NAMALWA (cell line): ENCODE measurements at regions not wholly inside any gene's neighbourhood (a gene's known extent, or its start where the extent isn't known, plus 50 kb on each side); places are given as distances from the start of the nearest gene placed in this dataset.
A peak's percentile ranks its signal among the peaks of the same experiment; 100 is the strongest.
"Not testable (repeated sequence)": the region's sequence is repeated elsewhere in the genome, so short reads cannot be mapped to it uniquely, and the experiment has no call there.

Source experiments
- DNase-seq: peaks from one replicate; pipeline ENCODE4 v3.0.0-alpha.2; 2015; ENCODE audit warnings: low spot score

- no peak for DNase-seq
These were observed 134.2 kb downstream of the USP22 start for GRCh38 chr17:20908313-20909267.

- DNase-seq: no peak
These were observed 128.2 kb downstream of the USP22 start for GRCh38 chr17:20914658-20915057.

- no peak for DNase-seq
These were observed 126.4 kb downstream of the USP22 start for GRCh38 chr17:20916383-20916782.

GRCh38 chr17:20917610-20918306 lies 125.1 kb downstream of the USP22 start:
- DNase-seq: not testable (repeated sequence)

GRCh38 chr17:20920095-20920814 lies 122.6 kb downstream of the USP22 start:
- DNase-seq: no peak

- no peak for DNase-seq
These were observed 122.0 kb downstream of the USP22 start for GRCh38 chr17:20920815-20921199.

- DNase-seq: no peak
These were observed 120.6 kb downstream of the USP22 start for GRCh38 chr17:20922128-20922670.

- DNase-seq: no peak
These were observed 118.5 kb downstream of the USP22 start for GRCh38 chr17:20924306-20924705.

GRCh38 chr17:20925091-20925490 lies 117.7 kb downstream of the USP22 start:
- no peak for DNase-seq

- DNase-seq: peak; percentile 2
These were observed 116.9 kb downstream of the USP22 start for GRCh38 chr17:20925954-20926353.

- DNase-seq: no peak
These were observed 116.3 kb downstream of the USP22 start for GRCh38 chr17:20926532-20926931.

- DNase-seq: no peak
These were observed 115.4 kb downstream of the USP22 start for GRCh38 chr17:20927308-20927977.

GRCh38 chr17:20929334-20929733 lies 113.5 kb downstream of the USP22 start:
- DNase-seq: no peak

- DNase-seq: no peak
These were observed 112.6 kb downstream of the USP22 start for GRCh38 chr17:20930081-20930760.

- not testable (repeated sequence) for DNase-seq
These were observed 109.8 kb downstream of the USP22 start for GRCh38 chr17:20933040-20933439.

- DNase-seq: no peak
These were observed 108.5 kb downstream of the USP22 start for GRCh38 chr17:20934288-20934687.

- DNase-seq: no peak
These were observed 107.1 kb downstream of the USP22 start for GRCh38 chr17:20935740-20936139.

- DNase-seq: no peak
These were observed 104.6 kb downstream of the USP22 start for GRCh38 chr17:20938244-20938643.

GRCh38 chr17:20938988-20939615 lies 103.7 kb downstream of the USP22 start:
- DNase-seq: no peak

- no peak for DNase-seq
These were observed 100.9 kb downstream of the USP22 start for GRCh38 chr17:20941872-20942271.
